ENCODE measurements at regions not wholly inside any gene's neighbourhood (a gene's known extent, or its start where the extent isn't known, plus 50 kb on each side); places are given as distances from the start of the nearest gene placed in this dataset.

DNA sequence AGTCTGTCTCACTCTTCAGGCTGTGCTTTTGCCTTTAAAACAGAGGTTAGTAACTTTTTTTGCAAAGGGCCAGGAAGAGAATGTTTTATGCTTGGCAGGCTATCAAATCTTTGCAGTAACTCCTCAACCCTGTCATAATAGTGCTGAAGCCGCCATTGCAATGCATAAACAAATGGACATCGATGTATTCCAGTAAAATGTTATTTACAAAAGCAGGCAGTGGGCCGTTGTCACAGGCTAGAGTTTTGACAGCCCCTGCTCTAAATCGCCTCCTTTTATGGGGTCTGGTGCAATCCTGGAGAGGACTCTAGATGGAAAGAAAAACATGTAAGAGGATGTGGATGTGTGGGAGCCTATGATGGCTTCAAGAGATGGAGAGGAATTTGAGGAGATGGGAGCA, 568.3 kb downstream of the TYW1 start:
- DNase-seq (ENCODE audit: low read depth), result no peak
- TF ChIP-seq, protein P1, sequence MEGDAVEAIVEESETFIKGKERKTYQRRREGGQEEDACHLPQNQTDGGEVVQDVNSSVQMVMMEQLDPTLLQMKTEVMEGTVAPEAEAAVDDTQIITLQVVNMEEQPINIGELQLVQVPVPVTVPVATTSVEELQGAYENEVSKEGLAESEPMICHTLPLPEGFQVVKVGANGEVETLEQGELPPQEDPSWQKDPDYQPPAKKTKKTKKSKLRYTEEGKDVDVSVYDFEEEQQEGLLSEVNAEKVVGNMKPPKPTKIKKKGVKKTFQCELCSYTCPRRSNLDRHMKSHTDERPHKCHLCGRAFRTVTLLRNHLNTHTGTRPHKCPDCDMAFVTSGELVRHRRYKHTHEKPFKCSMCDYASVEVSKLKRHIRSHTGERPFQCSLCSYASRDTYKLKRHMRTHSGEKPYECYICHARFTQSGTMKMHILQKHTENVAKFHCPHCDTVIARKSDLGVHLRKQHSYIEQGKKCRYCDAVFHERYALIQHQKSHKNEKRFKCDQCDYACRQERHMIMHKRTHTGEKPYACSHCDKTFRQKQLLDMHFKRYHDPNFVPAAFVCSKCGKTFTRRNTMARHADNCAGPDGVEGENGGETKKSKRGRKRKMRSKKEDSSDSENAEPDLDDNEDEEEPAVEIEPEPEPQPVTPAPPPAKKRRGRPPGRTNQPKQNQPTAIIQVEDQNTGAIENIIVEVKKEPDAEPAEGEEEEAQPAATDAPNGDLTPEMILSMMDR (IDR thresholded peaks at IDR 0.05; ENCODE audit: control insufficient read depth, insufficient read depth, low read depth, low read length, missing control alignments), result no peak
- H3K4me3 ChIP-seq (ENCODE audit: control insufficient read depth, low read depth, low read length), result no peak overlapping the region

DNA sequence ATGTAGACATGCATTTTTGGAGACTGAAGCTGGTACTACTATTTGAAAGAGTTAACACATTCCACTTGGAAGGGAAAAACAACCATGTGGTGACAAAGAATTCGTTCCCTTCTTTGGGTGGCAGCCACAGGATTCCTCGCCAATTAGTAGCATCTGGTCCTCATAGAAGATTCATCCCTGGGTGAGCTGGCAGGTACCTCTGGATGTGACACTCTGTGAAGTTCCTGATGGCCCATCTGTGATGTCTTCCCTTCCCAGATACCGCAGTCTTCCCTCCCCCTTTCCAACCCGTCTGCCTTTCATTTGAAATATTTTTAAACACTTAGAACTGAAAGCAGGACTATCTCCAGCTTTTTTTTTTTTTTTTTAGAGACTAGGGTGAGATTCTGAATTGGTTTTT, 569.5 kb downstream of the TYW1 start:
- no peak overlapping the region for H3K4me3 ChIP-seq (ENCODE audit: control insufficient read depth, low read depth, low read length)
- TF ChIP-seq, protein P1 (IDR thresholded peaks at IDR 0.05; ENCODE audit: control insufficient read depth, insufficient read depth, low read depth, low read length, missing control alignments), result no peak
- DNase-seq (ENCODE audit: low read depth), result no peak

DNA sequence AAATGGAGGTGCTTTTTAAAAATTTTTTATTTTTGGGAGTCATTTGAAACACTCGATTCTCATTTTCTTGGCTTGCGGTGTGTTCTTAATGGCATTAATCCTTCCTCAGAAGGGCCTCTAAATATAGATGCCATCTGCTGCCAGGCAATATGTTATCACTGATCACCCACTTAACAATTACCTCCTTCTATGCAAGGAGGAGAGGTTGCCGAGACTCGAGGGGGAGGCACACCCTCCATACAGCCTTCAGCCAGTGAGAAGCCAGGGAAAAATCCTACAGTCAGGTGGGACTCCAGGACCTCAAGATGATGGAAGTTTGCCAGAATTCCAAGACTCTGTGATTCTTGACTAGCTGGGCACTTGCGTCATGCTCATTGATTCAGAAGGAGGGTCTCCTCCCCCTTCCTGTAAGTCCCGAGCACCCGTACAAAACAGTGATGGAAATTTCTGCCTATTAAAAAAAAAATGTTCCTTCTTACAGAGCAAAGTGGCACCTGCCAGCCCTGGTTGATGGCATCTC, 574.5 kb downstream of the TYW1 start:
- no peak for DNase-seq (ENCODE audit: low read depth)
- no peak overlapping the region for H3K4me3 ChIP-seq (ENCODE audit: control insufficient read depth, low read depth, low read length)
- TF ChIP-seq, protein P1 (IDR thresholded peaks at IDR 0.05; ENCODE audit: control insufficient read depth, insufficient read depth, low read depth, low read length, missing control alignments), result no peak

DNA sequence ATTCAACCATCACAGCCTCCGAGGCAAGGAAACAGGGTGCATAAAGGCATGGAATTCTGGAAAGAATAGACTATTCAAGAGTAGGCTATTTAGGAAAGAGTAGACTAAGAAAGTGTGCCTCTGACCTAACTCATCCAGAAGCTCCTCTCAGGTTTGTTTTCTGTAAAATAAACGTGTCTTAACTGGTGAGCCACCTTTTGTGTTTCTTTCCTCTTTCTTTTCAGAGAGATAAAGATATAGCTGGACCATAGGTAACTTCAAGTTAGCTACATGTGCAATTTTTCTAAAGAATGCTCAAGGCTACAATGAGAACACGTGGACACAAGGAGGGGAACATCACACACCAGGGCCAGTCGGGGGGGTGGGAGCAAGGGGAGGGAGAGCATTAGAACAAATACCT, 577.0 kb downstream of the TYW1 start:
- TF ChIP-seq, protein P1 (IDR thresholded peaks at IDR 0.05; ENCODE audit: control insufficient read depth, insufficient read depth, low read depth, low read length, missing control alignments), result no peak
- H3K4me3 ChIP-seq (ENCODE audit: control insufficient read depth, low read depth, low read length), result no peak overlapping the region
- DNase-seq (ENCODE audit: low read depth), result no peak

DNA sequence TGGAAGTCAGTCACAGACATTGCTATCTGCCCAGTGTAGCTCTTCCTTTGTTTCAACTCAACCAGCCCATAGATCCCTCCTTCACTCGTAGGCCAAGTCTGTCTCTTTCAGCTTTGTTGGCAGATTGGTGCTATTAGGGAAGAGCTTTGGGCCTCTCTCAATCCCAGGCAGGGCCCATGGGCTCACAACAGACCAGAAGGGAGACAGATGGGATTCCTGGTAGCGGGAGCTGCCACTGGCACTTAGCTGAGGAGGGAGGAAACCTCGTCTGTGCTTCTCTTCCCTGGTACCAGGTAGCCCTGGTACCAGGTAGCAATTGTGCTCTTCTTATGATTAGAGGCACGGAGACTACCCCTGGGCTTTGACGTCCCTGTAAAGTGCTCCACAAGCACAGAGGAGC, 592.0 kb downstream of the TYW1 start:
- DNase-seq (ENCODE audit: low read depth), result no peak
- H3K4me3 ChIP-seq (ENCODE audit: control insufficient read depth, low read depth, low read length), result no peak overlapping the region
- TF ChIP-seq, protein P1 (IDR thresholded peaks at IDR 0.05; ENCODE audit: control insufficient read depth, insufficient read depth, low read depth, low read length, missing control alignments), result no peak

DNA sequence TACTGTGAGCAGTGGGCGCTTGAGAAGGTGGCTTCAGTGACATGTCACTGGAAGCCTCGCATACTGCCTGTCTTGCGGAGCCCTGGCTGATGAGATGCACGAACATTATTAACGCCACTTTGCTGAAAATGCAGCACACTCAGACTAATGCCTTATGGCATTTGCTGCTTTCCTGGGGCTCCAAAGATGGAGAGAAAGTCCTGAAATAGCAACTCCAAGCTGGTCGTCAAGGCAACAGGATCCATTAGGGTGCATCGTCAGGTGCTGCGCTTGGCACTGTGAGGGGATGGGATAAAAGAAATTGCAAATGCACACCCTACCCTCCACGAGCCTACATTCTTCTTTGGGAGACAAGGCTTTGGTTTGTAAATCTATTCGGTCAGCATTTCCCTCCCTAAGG, 592.5 kb downstream of the TYW1 start:
- TF ChIP-seq, protein P1 (IDR thresholded peaks at IDR 0.05; ENCODE audit: control insufficient read depth, insufficient read depth, low read depth, low read length, missing control alignments), result no peak

DNA sequence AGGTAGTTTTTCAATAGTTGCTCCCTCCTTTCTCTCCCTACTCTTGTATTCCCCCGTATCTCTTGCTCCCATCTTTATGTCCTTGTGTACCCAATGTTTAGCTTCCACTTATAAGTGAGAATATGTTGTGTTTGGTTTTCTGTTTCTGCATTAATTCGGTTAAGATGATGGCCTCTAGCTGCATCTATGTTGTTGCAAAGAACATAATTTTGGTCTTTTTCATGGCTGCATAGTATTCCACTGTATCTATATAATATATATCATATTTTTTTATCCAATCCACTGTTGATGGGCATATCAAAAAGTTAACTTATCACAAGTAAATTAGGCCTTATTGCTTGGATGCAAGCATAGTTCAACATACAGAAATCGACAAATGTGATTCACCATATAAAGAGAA, 594.0 kb downstream of the TYW1 start:
- TF ChIP-seq, protein P1 (IDR thresholded peaks at IDR 0.05; ENCODE audit: control insufficient read depth, insufficient read depth, low read depth, low read length, missing control alignments), result no peak
- DNase-seq (ENCODE audit: low read depth), result no peak
- no peak overlapping the region for H3K4me3 ChIP-seq (ENCODE audit: control insufficient read depth, low read depth, low read length)

More for the DNA sequence above, 592.5 kb downstream of the TYW1 start:
- no peak for DNase-seq (ENCODE audit: low read depth)
- no peak overlapping the region for H3K4me3 ChIP-seq (ENCODE audit: control insufficient read depth, low read depth, low read length)
